Right renal cortex interstitium (tissue), 3 donors: ENCODE measurements at regions not wholly inside any gene's neighbourhood (a gene's known extent, or its start where the extent isn't known, plus 50 kb on each side); places are given as distances from the start of the nearest gene placed in this dataset.

ENCODE experiments used
- DNase-seq, 3 donors: peaks; one replicate each; pipeline ENCODE4 v3.0.0-alpha.2; 2013; ENCODE audit warnings: low read depth in 3 of 3, low spot score in 2 of 3

- no peak for DNase-seq
Measured at GRCh38 chr4:20575486-20575885, 124.8 kb upstream of the PACRGL start.

- DNase-seq: no peak
Measured at GRCh38 chr4:20576861-20577260, 123.4 kb upstream of the PACRGL start.

- DNase-seq: no peak
Measured at GRCh38 chr4:20577702-20578101, 122.6 kb upstream of the PACRGL start.

- no peak for DNase-seq
Measured at GRCh38 chr4:20580907-20581306, 119.4 kb upstream of the PACRGL start.

GRCh38 chr4:20589436-20589835 is 110.8 kb upstream of the PACRGL start:
- no peak for DNase-seq

- no peak for DNase-seq
Measured at GRCh38 chr4:20590849-20591248, 109.4 kb upstream of the PACRGL start.

- DNase-seq: no peak
Measured at GRCh38 chr4:20591571-20591970, 108.7 kb upstream of the PACRGL start.

- no peak for DNase-seq
Measured at GRCh38 chr4:20592013-20592412, 108.2 kb upstream of the PACRGL start.

- DNase-seq: no peak
Measured at GRCh38 chr4:20592663-20593062, 107.6 kb upstream of the PACRGL start.

- DNase-seq: no peak
Measured at GRCh38 chr4:20598626-20599025, 101.6 kb upstream of the PACRGL start.

- no peak for DNase-seq
Measured at GRCh38 chr4:20603671-20604313, 96.5 kb upstream of the PACRGL start.

GRCh38 chr4:20612313-20612712 is 87.9 kb upstream of the PACRGL start:
- no peak for DNase-seq

- no peak for DNase-seq
Measured at GRCh38 chr4:20614816-20615215, 85.4 kb upstream of the PACRGL start.

- DNase-seq: no peak
Measured at GRCh38 chr4:20615486-20616260, 84.6 kb upstream of the PACRGL start.

GRCh38 chr4:20616313-20616712 is 83.9 kb upstream of the PACRGL start:
- DNase-seq: no peak

GRCh38 chr4:20616848-20617247 is 83.4 kb upstream of the PACRGL start:
- DNase-seq: no peak

- DNase-seq: peak; percentile 16 to 27 (median 23)
Measured at GRCh38 chr4:20617678-20618396, 82.4 kb upstream of the PACRGL start.

- DNase-seq: no peak
Measured at GRCh38 chr4:20618731-20619130, 81.5 kb upstream of the PACRGL start.

GRCh38 chr4:20621476-20621875 is 78.8 kb upstream of the PACRGL start:
- no peak for DNase-seq

GRCh38 chr4:20622701-20623100 is 77.6 kb upstream of the PACRGL start:
- DNase-seq: no peak

GRCh38 chr4:20623939-20624338 is 76.3 kb upstream of the PACRGL start:
- DNase-seq: no peak
